ENCODE measurements at regions not wholly inside any gene's neighbourhood (a gene's known extent, or its start where the extent isn't known, plus 50 kb on each side); places are given as distances from the start of the nearest gene placed in this dataset.

DNA sequence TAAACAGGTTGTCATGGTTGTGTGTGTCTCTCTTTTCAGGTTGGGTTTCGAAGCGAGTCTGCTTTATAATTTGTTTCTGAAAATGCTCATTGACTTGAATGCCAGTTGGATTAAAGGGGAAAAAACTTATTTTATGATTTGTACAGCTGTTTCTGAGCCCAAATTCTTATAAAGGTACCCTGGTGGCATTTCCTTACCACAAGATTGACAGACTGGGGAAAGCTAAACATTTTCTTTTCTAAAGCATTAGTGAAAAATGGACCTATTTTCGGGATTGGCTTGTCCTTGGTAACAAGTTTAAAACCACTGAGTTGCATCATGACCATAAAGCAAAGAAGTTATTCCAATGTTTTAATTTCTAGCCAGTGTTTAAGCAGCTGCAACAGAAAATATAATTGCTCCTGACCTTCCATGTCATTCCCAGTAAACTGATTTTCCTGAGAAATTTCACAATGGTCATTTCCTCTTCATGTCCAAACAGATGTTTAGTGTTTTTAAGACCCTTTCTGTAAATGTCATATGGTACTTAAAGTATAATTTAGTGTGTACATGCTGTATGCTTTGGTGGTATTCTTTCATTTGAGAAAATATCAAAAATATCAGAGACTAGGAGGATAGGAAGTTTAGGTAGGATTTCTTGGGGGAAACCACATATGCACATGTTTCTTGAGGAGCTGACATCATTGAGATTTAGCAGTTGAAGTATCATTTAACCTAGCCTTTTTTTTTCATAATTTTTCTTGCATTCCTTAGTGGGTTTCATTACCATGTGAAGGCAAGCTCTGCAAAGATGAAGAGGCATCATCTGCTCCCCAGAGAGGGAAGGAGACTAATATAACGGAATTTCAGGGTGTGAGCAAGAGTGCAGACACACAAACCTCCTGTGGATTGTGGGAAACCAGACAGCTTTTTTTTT lies 667.1 kb upstream of the RGMB start:
- TF ChIP-seq, protein P1, sequence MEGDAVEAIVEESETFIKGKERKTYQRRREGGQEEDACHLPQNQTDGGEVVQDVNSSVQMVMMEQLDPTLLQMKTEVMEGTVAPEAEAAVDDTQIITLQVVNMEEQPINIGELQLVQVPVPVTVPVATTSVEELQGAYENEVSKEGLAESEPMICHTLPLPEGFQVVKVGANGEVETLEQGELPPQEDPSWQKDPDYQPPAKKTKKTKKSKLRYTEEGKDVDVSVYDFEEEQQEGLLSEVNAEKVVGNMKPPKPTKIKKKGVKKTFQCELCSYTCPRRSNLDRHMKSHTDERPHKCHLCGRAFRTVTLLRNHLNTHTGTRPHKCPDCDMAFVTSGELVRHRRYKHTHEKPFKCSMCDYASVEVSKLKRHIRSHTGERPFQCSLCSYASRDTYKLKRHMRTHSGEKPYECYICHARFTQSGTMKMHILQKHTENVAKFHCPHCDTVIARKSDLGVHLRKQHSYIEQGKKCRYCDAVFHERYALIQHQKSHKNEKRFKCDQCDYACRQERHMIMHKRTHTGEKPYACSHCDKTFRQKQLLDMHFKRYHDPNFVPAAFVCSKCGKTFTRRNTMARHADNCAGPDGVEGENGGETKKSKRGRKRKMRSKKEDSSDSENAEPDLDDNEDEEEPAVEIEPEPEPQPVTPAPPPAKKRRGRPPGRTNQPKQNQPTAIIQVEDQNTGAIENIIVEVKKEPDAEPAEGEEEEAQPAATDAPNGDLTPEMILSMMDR (conservative IDR thresholded peaks at IDR 0.05): no peak
- TF ChIP-seq ZFX (IDR thresholded peaks at IDR 0.05): no peak

All from C4-2B (cell line).